ENCODE measurements at regions not wholly inside any gene's neighbourhood (a gene's known extent, or its start where the extent isn't known, plus 50 kb on each side); places are given as distances from the start of the nearest gene placed in this dataset.

DNA sequence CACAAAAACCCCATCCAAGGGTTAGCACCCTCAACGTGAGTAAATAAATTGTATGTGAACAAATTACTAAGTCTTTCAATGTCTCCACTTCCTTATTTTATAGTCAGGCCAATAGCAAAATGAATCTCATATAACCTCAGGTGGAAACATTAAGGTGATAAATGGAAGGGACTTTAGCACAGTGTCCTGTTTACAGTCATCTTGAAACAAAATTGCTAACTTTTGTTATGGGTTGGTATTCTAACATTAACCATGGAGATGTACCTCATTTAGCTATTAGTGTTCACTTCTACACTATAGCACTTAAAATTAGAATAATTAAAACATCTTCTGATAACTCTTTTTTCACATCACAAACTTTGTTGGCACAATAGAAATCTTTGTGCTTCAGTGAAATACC lies 255.8 kb upstream of the CNTNAP2 start:
- DNase-seq (ENCODE audit: low read depth): no peak
- H3K4me3 ChIP-seq (ENCODE audit: control insufficient read depth, low read depth, low read length): no peak overlapping the region
- no peak for TF ChIP-seq CTCF (conservative IDR thresholded peaks at IDR 0.05; ENCODE audit: control insufficient read depth, insufficient read depth, low read depth, low read length)

- no peak for TF ChIP-seq CTCF (conservative IDR thresholded peaks at IDR 0.05; ENCODE audit: control insufficient read depth, insufficient read depth, low read depth, low read length)
- H3K4me3 ChIP-seq (ENCODE audit: control insufficient read depth, low read depth, low read length): no peak overlapping the region
- no peak for DNase-seq (ENCODE audit: low read depth)
Observed at GRCh38 chr7:145850636-145851035, 266.0 kb upstream of the CNTNAP2 start.

GRCh38 chr7:145848691-145849090 lies 267.9 kb upstream of the CNTNAP2 start:
- TF ChIP-seq CTCF (conservative IDR thresholded peaks at IDR 0.05; ENCODE audit: control insufficient read depth, insufficient read depth, low read depth, low read length): no peak
- no peak for DNase-seq (ENCODE audit: low read depth)
- no peak overlapping the region for H3K4me3 ChIP-seq (ENCODE audit: control insufficient read depth, low read depth, low read length)

DNA sequence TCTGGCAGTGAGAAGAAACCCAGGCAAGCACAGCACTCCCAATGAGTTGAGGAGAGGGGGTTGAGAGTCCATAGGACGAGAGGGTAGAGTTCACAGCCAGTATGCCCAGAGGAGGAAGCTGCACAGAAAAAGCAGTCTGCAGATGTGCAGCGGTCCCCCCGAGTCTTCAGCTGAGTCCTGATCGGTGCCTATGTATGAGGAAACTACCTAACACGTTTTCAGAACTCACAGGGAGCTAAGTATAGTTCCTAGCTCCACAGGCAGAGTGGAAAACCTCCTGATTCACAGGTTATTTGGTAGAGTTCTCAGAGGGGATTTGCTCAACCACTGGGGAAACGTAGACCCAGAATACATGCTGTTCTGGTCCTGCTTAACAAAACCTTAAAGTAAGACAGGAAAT lies 271.3 kb upstream of the CNTNAP2 start:
- DNase-seq (ENCODE audit: low read depth): no peak
- H3K4me3 ChIP-seq (ENCODE audit: control insufficient read depth, low read depth, low read length): no peak overlapping the region

GRCh38 chr7:145839814-145840213 lies 276.8 kb upstream of the CNTNAP2 start:
- H3K4me3 ChIP-seq (ENCODE audit: control insufficient read depth, low read depth, low read length): no peak overlapping the region
- no peak for TF ChIP-seq CTCF (conservative IDR thresholded peaks at IDR 0.05; ENCODE audit: control insufficient read depth, insufficient read depth, low read depth, low read length)
- no peak for DNase-seq (ENCODE audit: low read depth)

More for the DNA sequence above, 271.3 kb upstream of the CNTNAP2 start:
- no peak for TF ChIP-seq CTCF (conservative IDR thresholded peaks at IDR 0.05; ENCODE audit: control insufficient read depth, insufficient read depth, low read depth, low read length)

DNA sequence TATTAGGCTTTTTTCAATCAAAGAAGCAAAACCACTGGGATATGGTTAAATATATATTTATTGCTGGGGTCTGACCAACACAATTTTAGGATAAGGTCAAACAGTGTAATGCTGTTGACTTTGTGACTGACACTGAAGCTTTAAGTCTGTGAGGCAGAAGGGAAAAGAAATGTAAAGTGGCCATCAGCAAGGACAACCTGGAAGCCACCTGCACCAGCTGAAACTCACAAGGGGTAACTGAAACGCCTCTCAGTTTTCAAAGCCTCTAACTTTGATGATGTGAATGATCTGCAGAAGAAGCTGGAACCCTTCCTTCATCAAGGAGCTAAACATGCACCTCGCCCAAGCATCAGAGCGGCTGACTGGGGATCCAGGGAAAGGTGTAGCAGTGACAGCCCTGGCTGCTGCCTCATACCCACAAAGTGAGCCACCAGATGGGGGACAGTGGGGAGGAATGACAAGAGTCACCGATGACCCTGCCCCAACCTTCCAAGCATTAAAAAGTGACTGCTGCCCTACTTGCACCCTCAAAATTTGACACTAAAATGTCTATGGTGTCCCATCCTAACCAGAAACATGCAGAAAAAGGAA lies 284.9 kb upstream of the CNTNAP2 start:
- no peak for TF ChIP-seq CTCF (conservative IDR thresholded peaks at IDR 0.05; ENCODE audit: control insufficient read depth, insufficient read depth, low read depth, low read length)
- DNase-seq (ENCODE audit: low read depth): no peak
- no peak overlapping the region for H3K4me3 ChIP-seq (ENCODE audit: control insufficient read depth, low read depth, low read length)

DNA sequence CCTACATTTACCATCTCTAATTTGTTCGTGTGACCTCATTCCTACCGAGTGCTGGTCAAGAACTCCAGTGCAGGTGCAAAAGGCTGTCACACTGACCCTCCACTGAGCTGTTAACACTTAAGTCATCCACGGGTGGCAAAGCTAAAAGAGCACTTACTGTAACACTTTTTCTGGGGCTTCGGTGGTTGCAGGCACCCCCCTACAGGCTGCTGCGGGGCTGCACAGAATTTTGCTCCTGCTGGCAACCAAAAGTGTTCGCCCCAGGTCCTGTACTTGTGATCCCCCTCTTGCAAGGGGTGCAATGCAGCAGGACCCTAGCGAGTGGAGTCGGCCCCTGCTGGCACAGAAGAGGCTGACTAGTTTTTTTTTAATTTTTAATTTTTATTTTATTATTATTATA lies 298.9 kb upstream of the CNTNAP2 start:
- no peak for TF ChIP-seq CTCF (conservative IDR thresholded peaks at IDR 0.05; ENCODE audit: control insufficient read depth, insufficient read depth, low read depth, low read length)
- no peak for DNase-seq (ENCODE audit: low read depth)
- no peak overlapping the region for H3K4me3 ChIP-seq (ENCODE audit: control insufficient read depth, low read depth, low read length)

Measured in fibroblast of mammary gland (primary cell).